HEK293 (cell line): ENCODE measurements at regions not wholly inside any gene's neighbourhood (a gene's known extent, or its start where the extent isn't known, plus 50 kb on each side); places are given as distances from the start of the nearest gene placed in this dataset.

Source experiments
- CTCF ChIA-PET: fragments of 350-600 bp; formaldehyde crosslinking; extraction: SDS; loops from one replicate; lab custom pipeline; 2021; ENCODE audit warnings: antibody characterized with exemption; lab: Yijun Ruan, JAX
- POLR2A ChIA-PET: fragments of 300-600 bp; formaldehyde crosslinking; extraction: SDS; loops from one replicate; lab custom pipeline; 2020; ENCODE audit warnings: antibody characterized with exemption, inconsistent platforms; lab: Yijun Ruan, JAX
- H3K27ac ChIP-seq: fragments of 200-500 bp; sonication (Bioruptor generic); 2 replicates; pipeline ENCODE4 v1.5.1; 2014; ENCODE audit warnings: low read depth, low read length, control low read depth, inconsistent platforms; ENCODE audit errors: extremely low read depth
- H3K36me3 ChIP-seq, 2 experiments: fragments of 200-500 bp in 1 of 2; sonication (Bioruptor generic) in 1 of 2; 1 replicate in 1 of 2; 2 replicates in 1 of 2; pipeline ENCODE4 v1.5.1; 2014 to 2017; ENCODE audit warnings: inconsistent platforms in 2 of 2, low read length in 2 of 2; ENCODE audit not compliant: control insufficient read depth in 2 of 2, insufficient read depth in 1 of 2
- H3K4me1 ChIP-seq: fragments of 200-500 bp; sonication (Bioruptor generic); 2 replicates; pipeline ENCODE4 v1.5.1; 2014; ENCODE audit warnings: mild to moderate bottlenecking, low read length, inconsistent platforms; ENCODE audit not compliant: control insufficient read depth, insufficient read depth
- H3K4me3 ChIP-seq: 2 replicates; pipeline ENCODE4 v1.5.1; 2011; ENCODE audit warnings: low read depth, mild to moderate bottlenecking, control low read depth, low read length, moderate library complexity
- H3K9me3 ChIP-seq: fragments of 200-500 bp; sonication (Bioruptor generic); 2 replicates; pipeline ENCODE4 v1.5.1; 2014; ENCODE audit warnings: low read depth, low read length, inconsistent platforms; ENCODE audit not compliant: control insufficient read depth, insufficient read depth
- KLF7 ChIP-seq: fragments of 450-650 bp; formaldehyde crosslinking; IDR thresholded peaks from 2 replicates; pipeline ENCODE4 v1.5.1; 2016; ENCODE audit warnings: missing biosample characterization, missing genetic modification characterization, borderline replicate concordance
- OVOL3 ChIP-seq: fragments of 450-650 bp; formaldehyde crosslinking; IDR thresholded peaks from 2 replicates; pipeline ENCODE4 v1.5.1; 2016; ENCODE audit warnings: missing biosample characterization, missing genetic modification characterization
- YY1 ChIP-seq: fragments of 450-650 bp; formaldehyde crosslinking; IDR thresholded peaks from 2 replicates; pipeline ENCODE4 v1.5.1; 2018; ENCODE audit warnings: missing biosample characterization, missing genetic modification characterization
- ZBTB1 ChIP-seq: fragments of 450-650 bp; formaldehyde crosslinking; IDR thresholded peaks from 2 replicates; pipeline ENCODE4 v1.5.1; 2016; ENCODE audit warnings: missing biosample characterization, missing genetic modification characterization
- ZBTB48 ChIP-seq: fragments of 450-650 bp; formaldehyde crosslinking; IDR thresholded peaks from 2 replicates; pipeline ENCODE4 v1.5.1; 2016; ENCODE audit warnings: missing biosample characterization, missing genetic modification characterization
- ZFP41 ChIP-seq: fragments of 450-650 bp; formaldehyde crosslinking; IDR thresholded peaks from 2 replicates; pipeline ENCODE4 v1.5.1; 2016; ENCODE audit warnings: missing biosample characterization, missing genetic modification characterization, borderline replicate concordance
- ZNF114 ChIP-seq: fragments of 450-650 bp; formaldehyde crosslinking; IDR thresholded peaks from 2 replicates; pipeline ENCODE4 v1.5.0; 2017; ENCODE audit warnings: missing biosample characterization, missing genetic modification characterization
- ZNF140 ChIP-seq: fragments of 450-650 bp; formaldehyde crosslinking; IDR thresholded peaks from 2 replicates; pipeline ENCODE4 v1.5.1; 2016; ENCODE audit warnings: missing biosample characterization, missing genetic modification characterization
- ZNF157 ChIP-seq: fragments of 450-650 bp; formaldehyde crosslinking; IDR thresholded peaks from 2 replicates; pipeline ENCODE4 v1.5.1; 2016; ENCODE audit warnings: missing biosample characterization, missing genetic modification characterization
- ZNF174 ChIP-seq: fragments of 450-650 bp; formaldehyde crosslinking; IDR thresholded peaks from 2 replicates; pipeline ENCODE4 v1.5.0; 2017; ENCODE audit warnings: missing biosample characterization, mild to moderate bottlenecking, missing genetic modification characterization
- ZNF302 ChIP-seq: fragments of 450-650 bp; formaldehyde crosslinking; IDR thresholded peaks from 2 replicates; pipeline ENCODE4 v1.5.1; 2016; ENCODE audit warnings: missing biosample characterization, missing genetic modification characterization, low read depth
- ZNF335 ChIP-seq: fragments of 450-650 bp; formaldehyde crosslinking; conservative IDR thresholded peaks from 2 replicates; pipeline ENCODE4 v1.5.1; 2016; ENCODE audit warnings: missing biosample characterization, missing genetic modification characterization
- ZNF404 ChIP-seq: fragments of 450-650 bp; formaldehyde crosslinking; IDR thresholded peaks from 2 replicates; pipeline ENCODE4 v1.5.1; 2017; ENCODE audit warnings: missing biosample characterization, missing genetic modification characterization
- ZNF560 ChIP-seq: fragments of 450-650 bp; formaldehyde crosslinking; IDR thresholded peaks from 2 replicates; pipeline ENCODE4 v1.5.1; 2017; ENCODE audit warnings: missing biosample characterization, missing genetic modification characterization, borderline replicate concordance
- ZNF561 ChIP-seq: fragments of 450-650 bp; IDR thresholded peaks from 2 replicates; pipeline ENCODE4 v1.5.1; 2018; ENCODE audit warnings: missing biosample characterization, missing genetic modification characterization, borderline replicate concordance
- ZNF658 ChIP-seq: fragments of 450-650 bp; formaldehyde crosslinking; IDR thresholded peaks from 2 replicates; pipeline ENCODE4; 2016; ENCODE audit warnings: missing biosample characterization, missing genetic modification characterization
- TF ChIP-seq, protein P1 (sequence below): fragments of 450-650 bp; formaldehyde crosslinking; IDR thresholded peaks from 2 replicates; pipeline ENCODE4 v1.5.1; 2016; ENCODE audit warnings: missing biosample characterization, missing genetic modification characterization
- TF ChIP-seq, protein P2 (sequence below): fragments of 450-650 bp; IDR thresholded peaks from 2 replicates; pipeline ENCODE4 v1.5.1; 2018; ENCODE audit warnings: missing biosample characterization, missing genetic modification characterization
- TF ChIP-seq, protein P3 (sequence below): fragments of 450-650 bp; formaldehyde crosslinking; IDR thresholded peaks from 2 replicates; pipeline ENCODE4 v1.5.1; 2016; ENCODE audit warnings: missing biosample characterization, missing genetic modification characterization

DNA sequence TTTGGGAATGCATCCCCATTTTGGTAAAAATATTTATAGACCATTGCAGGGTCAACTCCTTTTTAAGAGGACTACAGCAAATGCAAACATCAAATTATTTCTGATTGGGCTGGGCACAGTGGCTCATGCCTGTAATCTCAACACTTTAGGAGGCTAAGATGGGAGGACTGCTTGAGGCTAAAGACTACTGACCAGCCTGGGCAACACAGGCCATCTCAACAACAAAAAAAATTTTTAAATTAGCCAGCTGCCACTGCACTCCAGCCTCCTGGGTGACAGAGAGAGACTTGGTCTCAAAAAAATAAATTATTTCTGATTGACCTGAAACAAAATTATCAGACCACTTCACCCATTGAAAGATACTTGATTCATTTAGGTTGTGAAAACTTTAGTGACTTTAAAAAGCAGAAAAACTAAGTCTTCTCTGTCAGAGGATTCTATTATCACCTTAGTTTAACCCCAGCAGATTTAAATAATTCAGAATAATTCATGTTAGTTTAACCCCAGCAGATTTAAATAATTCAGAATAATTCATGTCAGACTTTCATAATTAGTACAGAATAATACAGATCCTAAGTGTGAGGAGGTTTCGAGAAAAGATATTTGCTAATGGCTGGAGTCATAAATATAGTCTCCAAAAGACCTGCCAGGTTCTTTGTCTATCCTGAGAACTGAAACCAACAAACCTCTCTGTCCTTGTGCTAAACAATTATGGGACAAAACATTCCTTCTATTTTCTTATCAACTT lies 183.6 kb upstream of the STT3B start (continued):
- TF ChIP-seq ZNF335 (tag by site-specific recombination) = no peak
- no peak for TF ChIP-seq ZBTB48 (tag by site-specific recombination)
- no peak for TF ChIP-seq ZNF404
- no peak for TF ChIP-seq ZNF174 (tag by site-specific recombination)
- no peak for TF ChIP-seq ZNF658 (tag by site-specific recombination)

DNA sequence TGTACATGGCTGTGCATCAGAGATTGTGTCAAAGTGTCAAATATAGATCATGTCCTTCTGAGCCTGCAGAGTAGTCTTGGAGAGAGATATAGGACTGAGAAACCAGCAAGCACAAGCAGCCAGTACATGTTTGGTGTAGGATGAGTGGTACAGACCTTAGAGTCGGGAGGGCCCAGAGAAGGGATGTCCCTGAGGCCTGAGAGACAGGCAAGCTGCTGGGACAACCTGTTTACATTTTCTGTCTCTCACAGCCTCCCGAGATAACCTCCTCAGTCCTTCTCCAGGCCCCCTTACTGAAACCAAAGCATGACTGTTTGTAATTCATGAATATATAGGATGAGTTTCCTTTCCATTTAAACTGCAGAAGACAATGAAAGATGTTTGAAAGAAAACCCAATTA lies 182.4 kb upstream of the STT3B start:
- no peak overlapping the region for H3K4me3 ChIP-seq
- ChIA-PET POLR2A (no interaction called here), CTCF (interaction anchor here (0.7 kb wide), 1 partner anchor 9 kb away, joined by 3 read pairs; no protein-coding TSS in a partner anchor)
- no peaks in the 10 kb centered on the region for H3K36me3 ChIP-seq
- H3K4me1 ChIP-seq = no peaks in the 10 kb centered on the region
- no peaks in the 10 kb centered on the region for H3K9me3 ChIP-seq
- H3K27ac ChIP-seq = no peak overlapping the region
- TF ChIP-seq ZNF561 (tag by site-specific recombination) = no peak
- TF ChIP-seq YY1 = no peak
- TF ChIP-seq ZNF302 (tag by site-specific recombination) = no peak
- no peak for TF ChIP-seq ZFP41
- TF ChIP-seq ZNF560 (tag by site-specific recombination) = no peak
- TF ChIP-seq, all 188 proteins: peak for 0

DNA sequence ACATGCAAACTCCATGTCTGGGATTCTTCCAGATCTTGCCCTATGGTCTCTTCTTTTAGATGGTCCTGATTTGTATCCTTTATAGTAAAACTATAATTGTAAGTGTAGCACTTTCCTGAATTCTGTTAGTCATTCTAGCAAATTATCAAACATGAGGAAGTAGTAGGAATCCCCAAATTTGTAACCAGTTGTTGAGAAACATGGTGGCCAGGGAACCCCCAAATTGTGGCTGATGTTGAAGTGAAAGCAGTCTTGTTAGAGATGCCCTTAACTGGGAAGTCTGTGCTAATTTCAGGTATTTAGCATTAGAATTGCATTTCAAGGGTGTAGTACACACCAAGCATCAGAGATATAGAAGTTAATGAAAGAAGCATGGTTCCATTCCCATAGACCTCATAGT lies 180.4 kb upstream of the STT3B start:
- Histone ChIP-seq H3K36me3 (no peaks in the 10 kb centered on the region), H3K4me1 (no peaks in the 10 kb centered on the region), H3K9me3 (no peaks in the 10 kb centered on the region), H3K4me3 (no peak overlapping the region), H3K27ac (no peak overlapping the region)
- CTCF ChIA-PET = interaction anchor here (0.6 kb wide), 1 partner anchor 1339 kb away, joined by 3 read pairs; no protein-coding TSS in a partner anchor
- POLR2A ChIA-PET = no interaction called here
- TF ChIP-seq, protein P1, sequence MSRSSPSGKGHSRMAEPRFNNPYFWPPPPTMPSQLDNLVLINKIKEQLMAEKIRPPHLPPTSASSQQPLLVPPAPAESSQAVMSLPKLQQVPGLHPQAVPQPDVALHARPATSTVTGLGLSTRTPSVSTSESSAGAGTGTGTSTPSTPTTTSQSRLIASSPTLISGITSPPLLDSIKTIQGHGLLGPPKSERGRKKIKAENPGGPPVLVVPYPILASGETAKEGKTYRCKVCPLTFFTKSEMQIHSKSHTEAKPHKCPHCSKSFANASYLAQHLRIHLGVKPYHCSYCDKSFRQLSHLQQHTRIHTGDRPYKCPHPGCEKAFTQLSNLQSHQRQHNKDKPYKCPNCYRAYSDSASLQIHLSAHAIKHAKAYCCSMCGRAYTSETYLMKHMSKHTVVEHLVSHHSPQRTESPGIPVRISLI (tag by site-specific recombination) = no peak
- TF ChIP-seq, protein P2, sequence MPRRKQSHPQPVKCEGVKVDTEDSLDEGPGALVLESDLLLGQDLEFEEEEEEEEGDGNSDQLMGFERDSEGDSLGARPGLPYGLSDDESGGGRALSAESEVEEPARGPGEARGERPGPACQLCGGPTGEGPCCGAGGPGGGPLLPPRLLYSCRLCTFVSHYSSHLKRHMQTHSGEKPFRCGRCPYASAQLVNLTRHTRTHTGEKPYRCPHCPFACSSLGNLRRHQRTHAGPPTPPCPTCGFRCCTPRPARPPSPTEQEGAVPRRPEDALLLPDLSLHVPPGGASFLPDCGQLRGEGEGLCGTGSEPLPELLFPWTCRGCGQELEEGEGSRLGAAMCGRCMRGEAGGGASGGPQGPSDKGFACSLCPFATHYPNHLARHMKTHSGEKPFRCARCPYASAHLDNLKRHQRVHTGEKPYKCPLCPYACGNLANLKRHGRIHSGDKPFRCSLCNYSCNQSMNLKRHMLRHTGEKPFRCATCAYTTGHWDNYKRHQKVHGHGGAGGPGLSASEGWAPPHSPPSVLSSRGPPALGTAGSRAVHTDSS = no peak
- TF ChIP-seq ZNF157 (tag by site-specific recombination) (no peak), ZBTB1 (tag by site-specific recombination) (no peak), KLF7 (tag by site-specific recombination) (no peak), ZNF140 (tag by site-specific recombination) (no peak), OVOL3 (no peak), ZNF114 (no peak)
- TF ChIP-seq, protein P3, sequence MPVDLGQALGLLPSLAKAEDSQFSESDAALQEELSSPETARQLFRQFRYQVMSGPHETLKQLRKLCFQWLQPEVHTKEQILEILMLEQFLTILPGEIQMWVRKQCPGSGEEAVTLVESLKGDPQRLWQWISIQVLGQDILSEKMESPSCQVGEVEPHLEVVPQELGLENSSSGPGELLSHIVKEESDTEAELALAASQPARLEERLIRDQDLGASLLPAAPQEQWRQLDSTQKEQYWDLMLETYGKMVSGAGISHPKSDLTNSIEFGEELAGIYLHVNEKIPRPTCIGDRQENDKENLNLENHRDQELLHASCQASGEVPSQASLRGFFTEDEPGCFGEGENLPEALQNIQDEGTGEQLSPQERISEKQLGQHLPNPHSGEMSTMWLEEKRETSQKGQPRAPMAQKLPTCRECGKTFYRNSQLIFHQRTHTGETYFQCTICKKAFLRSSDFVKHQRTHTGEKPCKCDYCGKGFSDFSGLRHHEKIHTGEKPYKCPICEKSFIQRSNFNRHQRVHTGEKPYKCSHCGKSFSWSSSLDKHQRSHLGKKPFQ (tag by site-specific recombination) = no peak
